ENCODE measurements at regions not wholly inside any gene's neighbourhood (a gene's known extent, or its start where the extent isn't known, plus 50 kb on each side); places are given as distances from the start of the nearest gene placed in this dataset.

DNA sequence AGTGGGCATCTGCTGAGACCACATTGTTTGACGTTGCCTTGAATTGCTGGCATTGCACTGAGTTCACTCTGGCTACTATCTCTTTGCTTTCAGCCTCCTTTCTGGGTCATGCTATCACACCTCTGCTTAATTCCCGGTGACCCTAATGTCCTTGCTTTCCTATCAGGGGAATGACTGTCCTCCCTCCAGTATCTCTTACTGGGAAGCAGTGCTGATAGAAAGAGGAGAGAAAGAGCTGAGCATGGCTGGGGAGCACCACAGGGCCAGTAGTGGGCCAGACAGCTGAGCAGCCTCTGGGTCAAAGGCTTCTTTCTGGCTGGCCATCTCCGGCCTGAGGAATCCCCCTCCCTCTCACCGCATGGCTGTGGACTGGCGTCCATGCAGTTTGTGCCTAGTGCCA lies 428.7 kb downstream of the INHBA start (continued):
- TF ChIP-seq EP300 (IDR thresholded peaks at IDR 0.05; ENCODE audit: borderline replicate concordance in 1 of 2, low read depth in 2 of 2, low read length in 2 of 2) = no peak
